ENCODE measurements at regions not wholly inside any gene's neighbourhood (a gene's known extent, or its start where the extent isn't known, plus 50 kb on each side); places are given as distances from the start of the nearest gene placed in this dataset.

GRCh38 chr1:190658907-190659306 lies 181.2 kb upstream of the BRINP3 start:
- no peak for DNase-seq (ENCODE audit: low read depth)
- no peak overlapping the region for H3K4me3 ChIP-seq (ENCODE audit: low read depth, low read length)
- TF ChIP-seq CTCF (IDR thresholded peaks at IDR 0.05; ENCODE audit: control insufficient read depth, extremely low read depth, insufficient read depth) = no peak

- H3K4me3 ChIP-seq (ENCODE audit: low read depth, low read length) = no peak overlapping the region
- no peak for DNase-seq (ENCODE audit: low read depth)
- no peak for TF ChIP-seq CTCF (IDR thresholded peaks at IDR 0.05; ENCODE audit: control insufficient read depth, extremely low read depth, insufficient read depth)
Observed at GRCh38 chr1:190663962-190664361, 186.3 kb upstream of the BRINP3 start.

GRCh38 chr1:190665045-190665444 lies 187.4 kb upstream of the BRINP3 start:
- DNase-seq (ENCODE audit: low read depth) = no peak
- no peak overlapping the region for H3K4me3 ChIP-seq (ENCODE audit: low read depth, low read length)
- TF ChIP-seq CTCF (IDR thresholded peaks at IDR 0.05; ENCODE audit: control insufficient read depth, extremely low read depth, insufficient read depth) = no peak

- H3K4me3 ChIP-seq (ENCODE audit: low read depth, low read length) = no peak overlapping the region
- TF ChIP-seq CTCF (IDR thresholded peaks at IDR 0.05; ENCODE audit: control insufficient read depth, extremely low read depth, insufficient read depth) = no peak
- no peak for DNase-seq (ENCODE audit: low read depth)
Observed at GRCh38 chr1:190667914-190668313, 190.2 kb upstream of the BRINP3 start.

- no peak for DNase-seq (ENCODE audit: low read depth)
- TF ChIP-seq CTCF (IDR thresholded peaks at IDR 0.05; ENCODE audit: control insufficient read depth, extremely low read depth, insufficient read depth) = no peak
- H3K4me3 ChIP-seq (ENCODE audit: low read depth, low read length) = no peak overlapping the region
Observed at GRCh38 chr1:190679044-190679443, 201.4 kb upstream of the BRINP3 start.

GRCh38 chr1:190679454-190679853 lies 201.8 kb upstream of the BRINP3 start:
- TF ChIP-seq CTCF (IDR thresholded peaks at IDR 0.05; ENCODE audit: control insufficient read depth, extremely low read depth, insufficient read depth) = no peak
- H3K4me3 ChIP-seq (ENCODE audit: low read depth, low read length) = no peak overlapping the region
- DNase-seq (ENCODE audit: low read depth) = no peak

GRCh38 chr1:190679983-190680382 lies 202.3 kb upstream of the BRINP3 start:
- no peak for TF ChIP-seq CTCF (IDR thresholded peaks at IDR 0.05; ENCODE audit: control insufficient read depth, extremely low read depth, insufficient read depth)
- DNase-seq (ENCODE audit: low read depth) = no peak
- no peak overlapping the region for H3K4me3 ChIP-seq (ENCODE audit: low read depth, low read length)

All from LNCaP clone FGC (cell line).